ENCODE measurements at regions not wholly inside any gene's neighbourhood (a gene's known extent, or its start where the extent isn't known, plus 50 kb on each side); places are given as distances from the start of the nearest gene placed in this dataset.
"Not testable (repeated sequence)": the region's sequence is repeated elsewhere in the genome, so short reads cannot be mapped to it uniquely, and the experiment has no call there.

GRCh38 chr17:6373599-6373998, 61.3 kb downstream of the AIPL1 start:
- DNase-seq (ENCODE audit: low spot score) = not testable (repeated sequence)

- no peak for DNase-seq (ENCODE audit: low spot score)
Observed at GRCh38 chr17:6366221-6366666, 68.7 kb downstream of the AIPL1 start.

GRCh38 chr17:6365200-6365943, 69.5 kb downstream of the AIPL1 start:
- no peak for DNase-seq (ENCODE audit: low spot score)

GRCh38 chr17:6361733-6362132, 73.2 kb downstream of the AIPL1 start:
- peak; percentile 11 for DNase-seq (ENCODE audit: low spot score)

- DNase-seq (ENCODE audit: low spot score) = no peak
Observed at GRCh38 chr17:6358131-6358530, 76.8 kb downstream of the AIPL1 start.

- DNase-seq (ENCODE audit: low spot score) = no peak
Observed at GRCh38 chr17:6356562-6356961, 78.4 kb downstream of the AIPL1 start.

GRCh38 chr17:6355196-6355595, 79.7 kb downstream of the AIPL1 start:
- DNase-seq (ENCODE audit: low spot score) = no peak

GRCh38 chr17:6352801-6353560, 81.9 kb downstream of the AIPL1 start:
- no peak for DNase-seq (ENCODE audit: low spot score)

GRCh38 chr17:6352016-6352415, 82.9 kb downstream of the AIPL1 start:
- DNase-seq (ENCODE audit: low spot score) = no peak

- DNase-seq (ENCODE audit: low spot score) = no peak
Observed at GRCh38 chr17:6350806-6351205, 84.1 kb downstream of the AIPL1 start.

GRCh38 chr17:6348891-6349290, 86.0 kb downstream of the AIPL1 start:
- DNase-seq (ENCODE audit: low spot score) = no peak

GRCh38 chr17:6347776-6348175, 87.1 kb downstream of the AIPL1 start:
- no peak for DNase-seq (ENCODE audit: low spot score)

GRCh38 chr17:6346986-6347385, 87.9 kb downstream of the AIPL1 start:
- no peak for DNase-seq (ENCODE audit: low spot score)

GRCh38 chr17:6346156-6346786, 88.7 kb downstream of the AIPL1 start:
- DNase-seq (ENCODE audit: low spot score) = no peak

- no peak for DNase-seq (ENCODE audit: low spot score)
Observed at GRCh38 chr17:6343736-6344135, 91.2 kb downstream of the AIPL1 start.

GRCh38 chr17:6343191-6343590, 91.7 kb downstream of the AIPL1 start:
- no peak for DNase-seq (ENCODE audit: low spot score)

- no peak for DNase-seq (ENCODE audit: low spot score)
Observed at GRCh38 chr17:6340708-6341107, 94.2 kb downstream of the AIPL1 start.

GRCh38 chr17:6334386-6334785, 100.5 kb downstream of the AIPL1 start:
- no peak for DNase-seq (ENCODE audit: low spot score)

GRCh38 chr17:6330936-6331335, 104.0 kb downstream of the AIPL1 start:
- DNase-seq (ENCODE audit: low spot score) = no peak

GRCh38 chr17:6328279-6328678, 106.6 kb downstream of the AIPL1 start:
- DNase-seq (ENCODE audit: low spot score) = no peak

- no peak for DNase-seq (ENCODE audit: low spot score)
Observed at GRCh38 chr17:6327007-6327406, 107.9 kb downstream of the AIPL1 start.

GRCh38 chr17:6326483-6326882, 108.4 kb downstream of the AIPL1 start:
- DNase-seq (ENCODE audit: low spot score) = no peak

GRCh38 chr17:6325741-6326140, 109.2 kb downstream of the AIPL1 start:
- no peak for DNase-seq (ENCODE audit: low spot score)

Data from activated CD4-positive, alpha-beta T cell treated with anti-CD3 and anti-CD28 coated beads, Interleukin-2, Interleukin-4, amounts not matched to agents 100 ng/mL and 50 ng/mL, durations not matched to agents 16 hours and 8 hours (primary cell).